ENCODE measurements at regions not wholly inside any gene's neighbourhood (a gene's known extent, or its start where the extent isn't known, plus 50 kb on each side); places are given as distances from the start of the nearest gene placed in this dataset.

DNA sequence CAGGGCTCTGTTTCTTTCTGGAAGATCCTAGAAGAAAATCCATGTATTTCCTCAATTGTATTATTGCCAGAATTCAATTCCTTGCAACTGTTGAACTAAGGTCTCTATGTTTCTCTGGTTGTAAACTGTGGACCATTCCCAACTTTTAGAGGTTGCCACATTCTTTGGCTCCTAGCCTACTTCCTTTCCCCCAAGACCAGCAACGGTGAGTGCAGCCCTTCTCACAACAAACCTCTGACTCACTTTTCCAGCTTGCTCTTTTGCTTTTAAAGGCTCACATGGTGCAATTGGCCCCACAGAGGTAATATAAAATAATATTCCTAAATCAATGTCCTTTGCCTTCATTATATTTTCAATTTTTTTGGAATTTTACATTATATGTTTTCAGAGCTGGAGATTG, 371.3 kb downstream of the SLITRK5 start:
- DNase-seq (ENCODE audit: low read depth), result no peak
- no peak for TF ChIP-seq CTCF (IDR thresholded peaks at IDR 0.05; ENCODE audit: insufficient read depth, low read length)
- no peak overlapping the region for H3K4me3 ChIP-seq (ENCODE audit: low read depth, low read length)

DNA sequence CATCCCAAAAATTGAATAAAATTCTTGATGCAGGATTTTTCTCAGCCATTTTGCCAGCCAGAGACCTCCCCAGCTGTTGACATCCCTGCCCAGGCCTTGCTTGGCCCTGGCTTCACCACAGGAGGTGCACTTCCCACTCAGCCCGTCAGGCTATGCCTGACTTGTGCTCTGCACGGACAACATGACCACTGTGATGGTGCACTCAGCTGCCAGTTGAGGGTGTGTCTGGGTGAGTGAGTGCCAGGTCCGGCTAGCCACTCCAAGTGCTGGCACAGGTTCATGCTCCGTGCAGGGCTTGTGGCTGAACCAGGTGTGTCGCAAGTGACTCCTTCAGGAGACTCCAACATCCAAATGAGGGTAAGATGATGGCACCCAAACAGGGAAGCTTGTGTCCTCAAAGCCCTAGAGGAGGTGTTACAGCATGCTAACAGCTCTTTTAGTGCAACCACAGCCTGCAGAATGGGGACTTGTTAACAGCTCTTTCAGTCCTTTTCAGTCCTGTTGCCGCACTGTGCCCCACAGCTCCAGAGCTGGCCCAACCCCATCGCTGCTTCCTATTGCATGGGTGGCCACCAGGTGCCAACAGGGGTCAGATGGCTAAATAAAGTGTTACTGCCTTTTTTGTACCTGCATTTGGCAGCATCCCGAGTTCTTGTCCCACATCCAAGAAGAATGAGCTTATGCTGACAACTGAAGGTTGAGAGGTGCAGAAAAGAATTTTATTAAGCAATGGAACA, 380.7 kb downstream of the SLITRK5 start:
- no peak for DNase-seq (ENCODE audit: low read depth)
- no peak for TF ChIP-seq CTCF (IDR thresholded peaks at IDR 0.05; ENCODE audit: insufficient read depth, low read length)
- no peak overlapping the region for H3K4me3 ChIP-seq (ENCODE audit: low read depth, low read length)

DNA sequence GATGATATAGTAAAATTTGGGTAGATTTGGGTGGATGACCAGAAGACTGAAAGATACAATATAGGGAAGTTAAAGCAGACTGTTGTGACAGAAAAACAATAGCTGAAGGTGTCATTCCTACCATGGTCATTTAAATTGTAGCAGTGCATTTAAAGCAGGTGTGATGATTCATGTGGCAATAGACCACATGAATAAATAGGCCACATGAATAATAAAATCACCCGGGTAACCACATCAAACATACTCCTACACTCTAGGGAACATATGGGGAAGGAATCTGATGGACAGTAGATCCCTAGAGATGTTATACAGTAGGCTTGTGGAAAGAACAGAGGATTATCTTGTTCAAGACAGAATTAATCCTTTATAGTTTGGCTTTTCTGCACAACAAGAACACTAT, 392.6 kb downstream of the SLITRK5 start:
- no peak for DNase-seq (ENCODE audit: low read depth)
- no peak for TF ChIP-seq CTCF (IDR thresholded peaks at IDR 0.05; ENCODE audit: insufficient read depth, low read length)
- no peak overlapping the region for H3K4me3 ChIP-seq (ENCODE audit: low read depth, low read length)

- DNase-seq (ENCODE audit: low read depth), result no peak
- no peak overlapping the region for H3K4me3 ChIP-seq (ENCODE audit: low read depth, low read length)
- TF ChIP-seq CTCF (IDR thresholded peaks at IDR 0.05; ENCODE audit: insufficient read depth, low read length), result no peak
Measured at GRCh38 chr13:88066847-88067246, 395.7 kb downstream of the SLITRK5 start.

DNA sequence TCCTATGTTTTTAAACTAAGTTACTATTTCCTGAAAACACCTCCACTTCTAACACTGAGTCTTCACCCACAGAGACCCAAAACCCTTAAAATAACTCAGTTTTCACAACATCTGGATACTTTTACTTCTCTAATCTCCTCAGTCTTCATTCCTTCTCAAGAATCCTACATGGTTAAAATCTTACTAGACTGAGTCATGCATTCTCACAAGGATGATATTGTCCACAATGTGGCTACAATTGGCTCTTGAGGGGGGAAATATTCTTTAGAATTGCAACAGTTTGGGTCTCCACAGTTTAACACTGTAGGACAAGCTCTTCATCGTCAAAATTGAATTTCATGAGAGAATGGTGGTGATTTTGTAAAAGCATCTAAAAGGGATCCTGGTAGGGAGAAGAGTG, 397.1 kb downstream of the SLITRK5 start:
- H3K4me3 ChIP-seq (ENCODE audit: low read depth, low read length), result no peak overlapping the region
- no peak for TF ChIP-seq CTCF (IDR thresholded peaks at IDR 0.05; ENCODE audit: insufficient read depth, low read length)
- no peak for DNase-seq (ENCODE audit: low read depth)

DNA sequence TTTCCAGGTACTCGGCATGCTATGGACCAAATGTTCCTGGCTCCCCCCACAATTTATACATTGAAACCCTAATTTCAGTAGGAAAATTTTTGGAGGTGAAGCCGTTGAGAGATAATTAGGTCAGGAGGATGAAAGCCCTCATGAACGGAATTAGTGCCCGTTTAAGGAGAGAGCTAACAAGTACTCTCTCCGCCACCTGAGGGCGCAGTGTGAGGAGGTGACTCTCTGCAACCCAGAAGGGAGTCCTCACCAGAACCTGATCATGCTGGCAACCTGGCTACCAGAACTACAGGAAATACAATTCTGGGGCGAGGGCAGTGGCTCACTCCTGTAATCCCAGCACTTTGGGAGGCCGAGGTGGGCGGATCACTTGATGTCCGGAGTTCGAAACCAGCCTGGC, 397.8 kb downstream of the SLITRK5 start:
- H3K4me3 ChIP-seq (ENCODE audit: low read depth, low read length), result no peak overlapping the region
- no peak for TF ChIP-seq CTCF (IDR thresholded peaks at IDR 0.05; ENCODE audit: insufficient read depth, low read length)
- no peak for DNase-seq (ENCODE audit: low read depth)

DNA sequence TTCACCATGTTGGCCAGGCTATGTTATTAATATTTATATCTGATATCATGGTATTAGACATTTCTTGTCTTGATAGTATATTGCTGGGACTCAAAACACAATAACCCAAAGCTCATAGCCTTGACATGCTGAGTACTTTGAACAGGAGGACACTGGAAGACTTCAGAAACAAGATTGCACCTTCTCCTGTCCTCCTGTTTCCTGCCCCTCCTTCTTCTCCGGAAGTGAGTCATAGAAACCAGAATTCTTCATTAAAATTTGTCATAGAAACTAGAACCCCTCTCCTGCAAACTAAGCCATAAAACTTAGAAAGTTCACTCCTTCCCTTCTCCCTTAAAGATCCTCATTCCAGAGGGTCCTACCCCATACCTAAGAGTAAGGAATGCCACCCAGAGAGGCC, 400.2 kb downstream of the SLITRK5 start:
- no peak for DNase-seq (ENCODE audit: low read depth)
- no peak for TF ChIP-seq CTCF (IDR thresholded peaks at IDR 0.05; ENCODE audit: insufficient read depth, low read length)
- no peak overlapping the region for H3K4me3 ChIP-seq (ENCODE audit: low read depth, low read length)
